Right lobe of liver (tissue), 6 donors: ENCODE measurements at regions not wholly inside any gene's neighbourhood (a gene's known extent, or its start where the extent isn't known, plus 50 kb on each side); places are given as distances from the start of the nearest gene placed in this dataset.

Experiments used
- ATAC-seq, 4 donors: fragments of 200-7000 bp; cut with Tn5 transposase; one replicate each; pipeline ENCODE4 v1.9.1; 2020; ENCODE audit warnings: mild to moderate bottlenecking in 4 of 4, moderate library complexity in 4 of 4
- DNase-seq, 3 donors: peaks; one replicate each; pipeline ENCODE4 v3.0.0-alpha.2; 2020
- H3K27ac ChIP-seq, 3 donors: fragments of 200-600 bp; one replicate each; pipeline ENCODE4 v1.8.0; 2022
- H3K27me3 ChIP-seq, 2 donors: fragments of 200-600 bp; one replicate each; pipeline ENCODE4 v1.8.0; 2022
- H3K36me3 ChIP-seq, 4 donors: fragments of 200-600 bp; sonication (generic) in 1 of 4; one replicate each; pipeline versions ENCODE4 v1.5.1 to v1.8.0; 2017 to 2022; ENCODE audit warnings: control low read depth in 1 of 4
- H3K4me1 ChIP-seq, 4 donors: fragments of 200-600 bp; sonication (generic) in 1 of 4; one replicate each; pipeline versions ENCODE4 v1.5.1 to v1.8.0; 2017 to 2022; ENCODE audit warnings: control low read depth in 1 of 4
- H3K4me3 ChIP-seq, 3 donors: fragments of 200-600 bp; one replicate each; pipeline ENCODE4 v1.8.0; 2022
- H3K9me3 ChIP-seq, 4 donors: fragments of 200-600 bp; sonication (generic) in 1 of 4; one replicate each; pipeline versions ENCODE4 v1.5.1 to v1.8.0; 2017 to 2022; ENCODE audit warnings: control low read depth in 1 of 4
- POLR2A ChIP-seq: fragments of 450-650 bp; IDR thresholded peaks from one replicate; pipeline ENCODE4 v1.6.1; 2017; ENCODE audit warnings: antibody characterized with exemption, mild to moderate bottlenecking
- WGBS: methylation state at CpG from one replicate; pipeline ENCODE4 v1.1.6; 2018; ENCODE audit warnings: low coverage, low lambda C conversion rate; ENCODE audit not compliant: insufficient coverage; ENCODE audit errors: missing lambda C conversion rate; 5-methylcytosine and 5-hydroxymethylcytosine counted together
- intact Hi-C, 2 donors: fragments of 100-400 bp; cut with DNase I; formaldehyde crosslinking; loops; one replicate each; pipeline versions ENCODE4 v1.11.2 to v1.14.1; 2022
- TF ChIP-seq, protein P1 (sequence below), 4 donors: fragments of 200-600 bp in 3 of 4; fragments of 450-650 bp in 1 of 4; IDR thresholded peaks; one replicate each; pipeline versions ENCODE4 v1.5.1 to v1.8.0; 2016 to 2022; ENCODE audit warnings: antibody characterized with exemption in 4 of 4, mild to moderate bottlenecking in 2 of 4
- donor health status: DM: no; HTN: yes; CAD: no.
- donor health status: DM: no; HTN: no; CAD: no.
- donor health status: DM: no; HTN: no; CAD: no.
- donor health status: DM: no; HTN: yes; CAD: no.
- donor health status: DM: no; HTN: yes; CAD: no.

DNA sequence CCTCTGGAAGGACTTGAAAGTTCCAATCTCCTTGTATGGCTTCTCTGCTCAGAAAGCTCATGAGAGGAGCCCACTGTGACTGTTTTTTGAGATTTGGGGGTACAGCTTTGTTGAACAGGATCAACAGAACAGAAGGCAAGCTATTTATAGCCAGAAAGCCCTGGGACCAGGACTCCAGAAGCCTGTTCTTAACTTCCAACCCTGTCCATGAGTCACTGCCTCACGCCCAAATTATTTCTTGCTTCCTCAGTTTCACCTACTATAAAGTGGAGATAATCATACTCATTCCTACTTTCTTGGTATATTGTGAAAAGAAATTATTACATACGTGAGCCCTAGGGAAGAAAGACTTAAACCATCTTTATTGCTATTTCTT is 100.9 kb upstream of the MARCKS start:
- no peak overlapping the region for H3K27ac ChIP-seq
- no peaks in the 10 kb centered on the region for H3K27me3 ChIP-seq
- no peak for ATAC-seq
- intact Hi-C loops: no loop called here
- DNase-seq: no peak
- H3K9me3 ChIP-seq: no peaks in the 10 kb centered on the region
- TF ChIP-seq, protein P1, sequence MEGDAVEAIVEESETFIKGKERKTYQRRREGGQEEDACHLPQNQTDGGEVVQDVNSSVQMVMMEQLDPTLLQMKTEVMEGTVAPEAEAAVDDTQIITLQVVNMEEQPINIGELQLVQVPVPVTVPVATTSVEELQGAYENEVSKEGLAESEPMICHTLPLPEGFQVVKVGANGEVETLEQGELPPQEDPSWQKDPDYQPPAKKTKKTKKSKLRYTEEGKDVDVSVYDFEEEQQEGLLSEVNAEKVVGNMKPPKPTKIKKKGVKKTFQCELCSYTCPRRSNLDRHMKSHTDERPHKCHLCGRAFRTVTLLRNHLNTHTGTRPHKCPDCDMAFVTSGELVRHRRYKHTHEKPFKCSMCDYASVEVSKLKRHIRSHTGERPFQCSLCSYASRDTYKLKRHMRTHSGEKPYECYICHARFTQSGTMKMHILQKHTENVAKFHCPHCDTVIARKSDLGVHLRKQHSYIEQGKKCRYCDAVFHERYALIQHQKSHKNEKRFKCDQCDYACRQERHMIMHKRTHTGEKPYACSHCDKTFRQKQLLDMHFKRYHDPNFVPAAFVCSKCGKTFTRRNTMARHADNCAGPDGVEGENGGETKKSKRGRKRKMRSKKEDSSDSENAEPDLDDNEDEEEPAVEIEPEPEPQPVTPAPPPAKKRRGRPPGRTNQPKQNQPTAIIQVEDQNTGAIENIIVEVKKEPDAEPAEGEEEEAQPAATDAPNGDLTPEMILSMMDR (IDR thresholded peaks at IDR 0.05): no peak
- no peak for TF ChIP-seq POLR2A
- no peaks in the 10 kb centered on the region for H3K4me1 ChIP-seq
- H3K36me3 ChIP-seq: no peaks in the 10 kb centered on the region
- no peak overlapping the region for H3K4me3 ChIP-seq
- WGBS: 82% methylated on average over 2 of the region's 2 CpGs

DNA sequence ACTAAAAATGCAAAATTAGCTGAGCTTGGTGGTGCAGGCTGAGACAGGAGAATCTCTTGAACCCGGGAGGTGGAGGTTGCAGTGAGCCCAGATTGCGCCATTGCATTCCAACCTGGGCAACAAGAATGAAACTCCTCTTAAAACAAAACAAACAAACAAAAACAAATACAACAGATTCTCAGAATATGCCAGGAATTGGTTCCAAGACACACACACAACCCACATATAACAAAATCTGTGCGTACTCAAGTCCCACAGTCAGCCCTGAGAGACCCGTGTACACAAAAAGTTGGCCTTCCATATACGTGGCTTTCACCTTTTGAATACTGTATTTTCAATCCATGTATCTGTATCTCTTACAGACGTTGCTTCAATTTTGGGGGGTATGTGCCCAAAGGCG is 98.9 kb upstream of the MARCKS start:
- Histone ChIP-seq H3K27me3 (no peaks in the 10 kb centered on the region), H3K4me3 (no peak overlapping the region), H3K27ac (peak overlapping the region in 1 of 3 donors; percentile 20), H3K9me3 (no peaks in the 10 kb centered on the region), H3K36me3 (no peaks in the 10 kb centered on the region), H3K4me1 (no peaks in the 10 kb centered on the region)
- ATAC-seq (peak; percentile 34 to 81 (median 52)), DNase-seq (no peak)
- WGBS: 37% methylated on average over 7 of the region's 7 CpGs
- intact Hi-C loops: no loop called here
- TF ChIP-seq, protein P1 (IDR thresholded peaks at IDR 0.05): no peak
- no peak for TF ChIP-seq POLR2A

DNA sequence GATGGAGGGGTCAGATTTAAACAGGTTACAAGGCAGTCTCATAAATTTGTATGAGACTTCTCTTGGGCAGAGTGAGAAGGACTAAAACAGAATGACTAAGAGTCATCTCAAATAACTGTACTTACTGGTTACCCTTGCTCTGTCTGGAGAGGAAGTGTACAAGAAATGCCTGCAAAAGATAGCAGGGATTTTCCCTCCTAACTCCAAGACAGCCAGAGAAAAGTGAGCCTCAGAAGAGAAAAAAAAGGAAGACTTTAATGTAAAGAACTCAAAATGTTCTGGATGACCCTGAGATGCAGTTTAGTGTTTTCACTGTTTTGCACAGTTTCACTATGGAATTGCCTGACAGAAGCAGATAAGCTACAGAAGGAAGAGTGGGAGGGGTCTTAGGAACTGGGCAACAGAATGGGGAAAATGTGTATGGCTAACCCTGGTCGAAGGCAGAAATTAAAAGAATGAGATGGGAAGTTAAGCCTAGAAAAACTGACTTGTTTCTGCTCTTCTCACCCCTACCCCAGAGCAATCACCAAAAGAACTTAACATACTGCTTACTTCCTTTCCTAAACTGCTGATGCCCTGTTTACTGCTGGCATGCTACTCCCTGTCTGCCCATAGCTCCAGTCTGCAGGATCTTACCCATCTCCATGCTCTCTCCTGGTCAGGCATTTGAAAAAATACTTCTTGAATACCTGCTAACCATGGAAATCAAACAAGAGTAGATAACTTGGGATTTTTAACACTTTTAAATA is 98.1 kb upstream of the MARCKS start:
- DNase-seq (no peak), ATAC-seq (peak; percentile 36 to 69 (median 56))
- no peaks in the 10 kb centered on the region for H3K9me3 ChIP-seq
- TF ChIP-seq, protein P1 (IDR thresholded peaks at IDR 0.05): no peak
- no peak for TF ChIP-seq POLR2A
- no peaks in the 10 kb centered on the region for H3K4me1 ChIP-seq
- no peak overlapping the region for H3K4me3 ChIP-seq
- H3K27me3 ChIP-seq: no peaks in the 10 kb centered on the region
- intact Hi-C loops: no loop called here
- no peaks in the 10 kb centered on the region for H3K36me3 ChIP-seq
- WGBS: 67% methylated on average over 1 of the region's 1 CpG
- H3K27ac ChIP-seq: no peak overlapping the region

DNA sequence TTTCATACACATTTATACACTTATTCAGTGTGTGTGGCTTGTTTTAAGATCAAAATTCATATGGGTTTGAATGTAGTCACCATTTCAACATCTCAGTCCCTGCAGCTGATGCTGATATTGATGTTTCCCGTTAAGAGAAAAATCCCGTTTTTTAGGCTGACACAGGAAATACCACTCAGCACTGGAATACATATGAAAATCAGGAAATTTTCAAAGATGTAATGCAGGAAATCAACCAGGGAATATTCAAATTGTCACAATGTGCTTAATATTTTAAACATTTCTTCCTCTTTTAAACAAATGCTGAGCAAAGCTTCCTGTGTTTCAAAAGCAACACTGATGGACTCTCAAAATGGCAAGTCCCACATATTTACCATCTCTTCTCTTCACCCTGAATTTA is 94.5 kb upstream of the MARCKS start:
- TF ChIP-seq POLR2A: no peak
- TF ChIP-seq, protein P1 (IDR thresholded peaks at IDR 0.05): no peak
- no peak for DNase-seq
- Histone ChIP-seq H3K9me3 (no peaks in the 10 kb centered on the region), H3K27ac (peak overlapping the region in 1 of 3 donors; percentile 25), H3K36me3 (no peaks in the 10 kb centered on the region), H3K4me3 (no peak overlapping the region), H3K27me3 (no peaks in the 10 kb centered on the region), H3K4me1 (no peaks in the 10 kb centered on the region)
- intact Hi-C loops: no loop called here
- ATAC-seq: peak in 2 of 4 donors; percentile 17 to 19
- 39% methylated on average over 2 of the region's 2 CpGs for WGBS
